Parathyroid adenoma (tissue), 2 donors: ENCODE measurements at regions not wholly inside any gene's neighbourhood (a gene's known extent, or its start where the extent isn't known, plus 50 kb on each side); places are given as distances from the start of the nearest gene placed in this dataset.
A peak's percentile ranks its signal among the peaks of the same experiment; 100 is the strongest.

Experiments
- H2AFZ ChIP-seq: fragments of 300-600 bp; sonication (generic); one replicate; pipeline ENCODE4 v1.7.0; 2017; ENCODE audit warnings: antibody characterized with exemption, mild to moderate bottlenecking
- H3K27ac ChIP-seq: fragments of 300-600 bp; sonication (generic); one replicate; pipeline ENCODE4 v1.7.0; 2017
- H3K27me3 ChIP-seq: fragments of 300-600 bp; sonication (generic); one replicate; pipeline ENCODE4 v1.7.0; 2017; ENCODE audit warnings: low read length; ENCODE audit not compliant: control insufficient read depth, insufficient read depth
- H3K36me3 ChIP-seq: fragments of 300-600 bp; sonication (generic); one replicate; pipeline ENCODE4 v1.7.0; 2017; ENCODE audit warnings: low read length; ENCODE audit not compliant: control insufficient read depth, insufficient read depth
- H3K4me1 ChIP-seq: fragments of 300-600 bp; sonication (generic); one replicate; pipeline ENCODE4 v1.7.0; 2017; ENCODE audit warnings: control low read depth
- H3K4me2 ChIP-seq: fragments of 300-600 bp; sonication (generic); one replicate; pipeline ENCODE4 v1.7.0; 2017; ENCODE audit warnings: low read length
- H3K4me3 ChIP-seq: fragments of 300-600 bp; sonication (generic); one replicate; pipeline ENCODE4 v1.7.0; 2017; ENCODE audit warnings: low read depth, low read length
- H3K79me2 ChIP-seq: fragments of 300-600 bp; sonication (generic); one replicate; pipeline ENCODE4 v1.7.0; 2017; ENCODE audit warnings: control low read depth
- H3K9ac ChIP-seq: fragments of 300-600 bp; sonication (generic); one replicate; pipeline ENCODE4 v1.7.0; 2017; ENCODE audit warnings: mild to moderate bottlenecking
- H3K9me3 ChIP-seq: fragments of 300-600 bp; sonication (generic); one replicate; pipeline ENCODE4 v1.7.0; 2017; ENCODE audit warnings: low read length; ENCODE audit not compliant: control insufficient read depth
- CTCF ChIP-seq: fragments of 300-600 bp; sonication (generic); IDR thresholded peaks from one replicate; pipeline ENCODE4 v1.7.0; 2017; ENCODE audit warnings: antibody characterized with exemption, mild to moderate bottlenecking
- donor health status: primary hyperparathyroidism.

GRCh38 chr1:207963427-207964194 lies 52.7 kb upstream of the CD34 start:
- H3K36me3 ChIP-seq = no peaks in the 10 kb centered on the region
- H3K4me2 ChIP-seq = peak overlapping the region; percentile 81
- H2AFZ ChIP-seq = peak overlapping the region; percentile 97
- no peak overlapping the region for H3K9ac ChIP-seq
- no peaks in the 10 kb centered on the region for H3K9me3 ChIP-seq
- H3K27me3 ChIP-seq = no peaks in the 10 kb centered on the region
- H3K4me1 ChIP-seq = no peaks in the 10 kb centered on the region
- H3K79me2 ChIP-seq = no peaks in the 10 kb centered on the region
- H3K27ac ChIP-seq = peak overlapping the region; percentile 57
- TF ChIP-seq CTCF = peak; percentile 94
- H3K4me3 ChIP-seq = peak overlapping the region; percentile 68

- Histone ChIP-seq H3K36me3 (no peaks in the 10 kb centered on the region), H3K79me2 (no peaks in the 10 kb centered on the region), H2AFZ (peak overlapping the region; percentile 97), H3K27ac (peak overlapping the region; percentile 52), H3K4me2 (peak overlapping the region; percentile 81), H3K9ac (no peak overlapping the region), H3K27me3 (no peaks in the 10 kb centered on the region), H3K9me3 (no peaks in the 10 kb centered on the region), H3K4me1 (no peaks in the 10 kb centered on the region), H3K4me3 (peak overlapping the region; percentile 68)
- TF ChIP-seq CTCF = no peak
Observed at GRCh38 chr1:207962716-207963426, 51.9 kb upstream of the CD34 start.
